ENCODE measurements at regions not wholly inside any gene's neighbourhood (a gene's known extent, or its start where the extent isn't known, plus 50 kb on each side); places are given as distances from the start of the nearest gene placed in this dataset.

GRCh38 chr14:43858981-43859380 is 648.1 kb downstream of the FSCB start:
- Histone ChIP-seq H3K9me3 (no peaks in the 10 kb centered on the region), H3K27ac (no peak overlapping the region), H3K4me1 (no peaks in the 10 kb centered on the region), H3K4me3 (no peak overlapping the region), H3K27me3 (no peaks in the 10 kb centered on the region), H3K36me3 (no peaks in the 10 kb centered on the region)
- DNase-seq (no peak), ATAC-seq (no peak)
- TF ChIP-seq CTCF (IDR thresholded peaks at IDR 0.05) = no peak
- intact Hi-C loops (cut with DNase I) = no loop called here

- DNase-seq = peak in 1 of 4 donors; percentile 9
- intact Hi-C loops (cut with DNase I) = no loop called here
- ATAC-seq = no peak
- Histone ChIP-seq H3K9me3 (no peaks in the 10 kb centered on the region), H3K4me3 (no peak overlapping the region), H3K27ac (no peak overlapping the region), H3K27me3 (no peaks in the 10 kb centered on the region), H3K36me3 (no peaks in the 10 kb centered on the region), H3K4me1 (no peaks in the 10 kb centered on the region)
- TF ChIP-seq CTCF (IDR thresholded peaks at IDR 0.05) = no peak
Measured at GRCh38 chr14:43855556-43855955, 651.5 kb downstream of the FSCB start.

GRCh38 chr14:43853541-43853940 is 653.5 kb downstream of the FSCB start:
- H3K27me3 ChIP-seq = no peaks in the 10 kb centered on the region

GRCh38 chr14:43803076-43803689 is 703.9 kb downstream of the FSCB start:
- DNase-seq (peak in 1 of 4 donors; percentile 3), ATAC-seq (no peak)
- H3K36me3 ChIP-seq = no peaks in the 10 kb centered on the region
- intact Hi-C loops (cut with DNase I) = no loop called here
- peaks cover 0 to 23% of the 10 kb centered on the region in 2 donors for H3K9me3 ChIP-seq
- no peak overlapping the region for H3K4me3 ChIP-seq
- H3K27ac ChIP-seq = no peak overlapping the region
- no peaks in the 10 kb centered on the region for H3K4me1 ChIP-seq
- TF ChIP-seq CTCF (IDR thresholded peaks at IDR 0.05) = no peak
- H3K27me3 ChIP-seq = no peaks in the 10 kb centered on the region

More at GRCh38 chr14:43853541-43853940, 653.5 kb downstream of the FSCB start:
- no peak for TF ChIP-seq CTCF (IDR thresholded peaks at IDR 0.05)
- ATAC-seq (no peak), DNase-seq (peak in 1 of 4 donors; percentile 10)
- no peaks in the 10 kb centered on the region for H3K36me3 ChIP-seq
- H3K27ac ChIP-seq = no peak overlapping the region
- intact Hi-C loops (cut with DNase I) = no loop called here
- no peak overlapping the region for H3K4me3 ChIP-seq
- H3K4me1 ChIP-seq = no peaks in the 10 kb centered on the region
- no peaks in the 10 kb centered on the region for H3K9me3 ChIP-seq

- Histone ChIP-seq H3K36me3 (no peaks in the 10 kb centered on the region), H3K27me3 (no peaks in the 10 kb centered on the region), H3K4me1 (no peaks in the 10 kb centered on the region), H3K4me3 (no peak overlapping the region), H3K27ac (no peak overlapping the region), H3K9me3 (no peaks in the 10 kb centered on the region)
- TF ChIP-seq CTCF (IDR thresholded peaks at IDR 0.05) = no peak
- intact Hi-C loops (cut with DNase I) = no loop called here
- no peak for ATAC-seq
- peak in 1 of 4 donors; percentile 37 for DNase-seq
Measured at GRCh38 chr14:43795600-43796228, 711.4 kb downstream of the FSCB start.
